HFF-Myc (cell line): ENCODE measurements at regions not wholly inside any gene's neighbourhood (a gene's known extent, or its start where the extent isn't known, plus 50 kb on each side); places are given as distances from the start of the nearest gene placed in this dataset.
"Not testable (repeated sequence)": the region's sequence is repeated elsewhere in the genome, so short reads cannot be mapped to it uniquely, and the experiment has no call there.

Experiments used
- DNase-seq: peaks from one replicate; pipeline ENCODE4 v3.0.0-alpha.2; 2011; ENCODE audit warnings: low read depth; ENCODE audit errors: extremely low read depth
- H3K4me3 ChIP-seq: replicated peaks from 2 replicates; pipeline ENCODE4 v1.5.1; 2011; ENCODE audit warnings: low read depth, mild to moderate bottlenecking, control low read depth, low read length
- TF ChIP-seq, protein P1 (sequence below): IDR thresholded peaks from 2 replicates; pipeline ENCODE4 v1.5.1; 2012; ENCODE audit warnings: mild to moderate bottlenecking, low read depth, low read length, control low read depth; ENCODE audit errors: missing control alignments

- no peak for DNase-seq
- TF ChIP-seq, protein P1, sequence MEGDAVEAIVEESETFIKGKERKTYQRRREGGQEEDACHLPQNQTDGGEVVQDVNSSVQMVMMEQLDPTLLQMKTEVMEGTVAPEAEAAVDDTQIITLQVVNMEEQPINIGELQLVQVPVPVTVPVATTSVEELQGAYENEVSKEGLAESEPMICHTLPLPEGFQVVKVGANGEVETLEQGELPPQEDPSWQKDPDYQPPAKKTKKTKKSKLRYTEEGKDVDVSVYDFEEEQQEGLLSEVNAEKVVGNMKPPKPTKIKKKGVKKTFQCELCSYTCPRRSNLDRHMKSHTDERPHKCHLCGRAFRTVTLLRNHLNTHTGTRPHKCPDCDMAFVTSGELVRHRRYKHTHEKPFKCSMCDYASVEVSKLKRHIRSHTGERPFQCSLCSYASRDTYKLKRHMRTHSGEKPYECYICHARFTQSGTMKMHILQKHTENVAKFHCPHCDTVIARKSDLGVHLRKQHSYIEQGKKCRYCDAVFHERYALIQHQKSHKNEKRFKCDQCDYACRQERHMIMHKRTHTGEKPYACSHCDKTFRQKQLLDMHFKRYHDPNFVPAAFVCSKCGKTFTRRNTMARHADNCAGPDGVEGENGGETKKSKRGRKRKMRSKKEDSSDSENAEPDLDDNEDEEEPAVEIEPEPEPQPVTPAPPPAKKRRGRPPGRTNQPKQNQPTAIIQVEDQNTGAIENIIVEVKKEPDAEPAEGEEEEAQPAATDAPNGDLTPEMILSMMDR: no peak
- no peak overlapping the region for H3K4me3 ChIP-seq
Measured at GRCh38 chr14:38693423-38693822, 409.6 kb downstream of the SEC23A start.

DNA sequence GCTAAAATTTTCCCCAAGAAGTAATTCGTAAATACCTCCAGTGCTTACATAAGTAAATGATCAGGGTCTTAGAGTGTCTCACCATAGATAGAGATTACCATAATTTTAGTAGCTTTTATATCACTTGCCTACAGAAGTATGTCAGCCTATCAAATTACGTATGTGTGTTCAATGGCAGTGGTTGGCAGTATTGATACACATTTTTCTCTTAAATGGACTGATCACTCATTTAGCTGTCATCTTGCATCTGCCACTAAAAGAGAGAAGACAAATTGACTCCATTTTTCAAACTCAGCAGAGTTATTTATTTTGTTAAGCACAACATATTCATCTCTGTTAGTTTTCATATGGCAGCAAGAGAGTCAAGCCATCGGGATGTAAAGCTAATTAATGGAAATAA is 413.1 kb upstream of the CLEC14A start:
- no peak overlapping the region for H3K4me3 ChIP-seq
- TF ChIP-seq, protein P1: no peak
- no peak for DNase-seq

- DNase-seq: no peak
- TF ChIP-seq, protein P1: no peak
- no peak overlapping the region for H3K4me3 ChIP-seq
Measured at GRCh38 chr14:38663382-38663781, 407.5 kb upstream of the CLEC14A start.

DNA sequence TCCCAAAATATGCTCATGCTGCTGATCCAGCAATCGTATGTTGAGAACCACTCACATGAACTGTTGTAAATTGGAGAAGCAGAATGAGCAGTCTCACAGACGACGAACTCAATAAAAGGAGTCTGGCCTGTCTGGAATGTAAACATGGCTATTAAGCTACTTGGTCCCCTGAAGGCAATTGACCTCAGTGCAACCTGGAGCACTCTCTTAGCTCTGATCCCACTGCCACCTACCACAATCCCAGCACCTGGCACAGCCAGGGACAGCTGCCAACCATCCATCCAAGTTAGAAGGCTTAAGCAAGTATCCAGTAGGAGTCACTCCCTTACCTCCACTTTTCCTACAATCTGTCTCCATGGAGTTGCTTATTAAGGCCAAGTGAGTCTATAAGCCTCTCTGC is 406.9 kb upstream of the CLEC14A start:
- no peak for DNase-seq
- no peak overlapping the region for H3K4me3 ChIP-seq
- TF ChIP-seq, protein P1: no peak

DNA sequence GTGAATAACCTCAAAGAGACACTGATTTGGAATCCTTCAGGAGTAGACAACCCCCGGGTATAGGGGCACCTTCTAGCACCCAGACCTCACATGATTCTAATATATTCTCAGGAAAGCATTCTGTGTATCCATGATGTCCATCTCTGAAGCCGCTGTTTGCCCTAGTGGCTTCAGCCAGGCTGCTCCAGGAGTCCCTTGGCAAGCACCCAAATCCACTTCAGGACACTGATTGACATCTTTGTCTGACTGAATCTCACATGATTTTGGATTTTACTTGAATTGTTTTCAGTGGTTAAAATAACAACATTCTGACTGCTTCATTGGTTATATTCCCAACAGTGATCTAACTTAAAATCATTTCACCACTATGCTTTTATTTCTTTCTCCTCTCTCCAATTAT is 390.5 kb upstream of the CLEC14A start:
- H3K4me3 ChIP-seq: no peak overlapping the region
- no peak for DNase-seq
- TF ChIP-seq, protein P1: no peak

DNA sequence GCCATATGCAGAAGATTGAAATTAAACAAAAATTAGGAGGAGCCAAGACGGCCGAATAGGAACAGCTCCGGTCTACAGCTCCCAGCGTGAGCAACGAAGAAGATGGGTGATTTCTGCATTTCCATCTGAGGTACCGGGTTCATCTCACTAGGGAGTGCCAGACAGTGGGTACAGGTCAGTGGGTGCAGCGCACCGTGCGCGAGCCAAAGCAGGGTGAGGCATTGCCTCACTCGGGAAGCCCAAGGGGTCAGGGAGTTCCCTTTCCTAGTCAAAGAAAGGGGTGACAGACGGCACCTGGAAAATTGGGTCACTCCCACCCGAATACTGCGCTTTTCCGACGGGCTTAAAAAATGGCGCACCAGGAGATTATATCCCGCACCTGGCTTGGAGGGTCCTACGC is 379.0 kb upstream of the CLEC14A start:
- DNase-seq, H3K4me3 ChIP-seq: not testable (repeated sequence)

DNA sequence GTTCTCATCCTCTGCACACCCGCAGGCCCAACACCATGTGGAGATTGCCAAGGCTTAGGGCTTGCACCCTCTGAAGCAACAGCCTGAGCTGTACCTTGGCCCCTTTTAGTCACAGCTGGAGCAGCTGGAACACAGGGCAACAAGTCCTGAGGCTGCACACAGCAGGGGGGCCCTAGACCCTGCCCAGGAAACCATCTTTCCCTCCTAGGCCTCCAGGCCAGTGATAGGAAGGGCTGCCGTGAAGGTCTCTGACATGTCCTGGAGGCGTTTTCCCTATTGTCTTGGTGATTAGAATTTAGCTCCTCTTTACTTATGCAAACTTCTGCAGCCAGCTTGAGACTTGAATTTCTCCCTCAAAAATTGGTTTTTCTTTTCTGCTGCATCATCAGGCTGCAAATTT is 373.5 kb upstream of the CLEC14A start:
- TF ChIP-seq, protein P1: no peak
- H3K4me3 ChIP-seq: no peak overlapping the region
- no peak for DNase-seq
